Loucy (cell line): ENCODE measurements at regions not wholly inside any gene's neighbourhood (a gene's known extent, or its start where the extent isn't known, plus 50 kb on each side); places are given as distances from the start of the nearest gene placed in this dataset.
A peak's percentile ranks its signal among the peaks of the same experiment; 100 is the strongest.

ENCODE experiments used
- H2AFZ ChIP-seq: fragments of 200-600 bp; sonication (generic); 2 replicates; pipeline ENCODE4 v1.6.0; 2016; ENCODE audit warnings: antibody characterized with exemption, mild to moderate bottlenecking, low read length, moderate library complexity
- H3F3A ChIP-seq: fragments of 200-600 bp; 2 replicates; pipeline ENCODE4 v1.6.0; 2016; ENCODE audit warnings: antibody characterized with exemption, low read depth, mild to moderate bottlenecking
- H3K27me3 ChIP-seq: fragments of 200-600 bp; sonication (generic); 2 replicates; pipeline ENCODE4 v1.6.1; 2014; ENCODE audit warnings: low read length, mild to moderate bottlenecking; ENCODE audit not compliant: insufficient read depth, poor library complexity, severe bottlenecking
- H3K36me3 ChIP-seq: fragments of 200-600 bp; sonication (generic); 2 replicates; pipeline ENCODE4 v1.6.1; 2016; ENCODE audit warnings: low read length; ENCODE audit not compliant: insufficient read depth
- H3K4me1 ChIP-seq: fragments of 200-600 bp; sonication (generic); 2 replicates; pipeline ENCODE4 v1.5.1; 2014; ENCODE audit warnings: low read length, mild to moderate bottlenecking; ENCODE audit not compliant: insufficient read depth, poor library complexity, severe bottlenecking
- H3K4me2 ChIP-seq: fragments of 200-600 bp; sonication (generic); 2 replicates; pipeline ENCODE4 v1.6.0; 2014; ENCODE audit warnings: antibody characterized with exemption, low read length, low read depth, mild to moderate bottlenecking; ENCODE audit not compliant: poor library complexity, severe bottlenecking
- H3K4me3 ChIP-seq: fragments of 200-600 bp; sonication (generic); 2 replicates; pipeline ENCODE4 v1.5.1; 2014; ENCODE audit warnings: low read length, mild to moderate bottlenecking, mixed read lengths; ENCODE audit not compliant: poor library complexity, severe bottlenecking
- H3K79me2 ChIP-seq: fragments of 200-600 bp; sonication (generic); 2 replicates; pipeline ENCODE4 v1.6.1; 2014; ENCODE audit warnings: low read length; ENCODE audit not compliant: insufficient read depth
- H3K9ac ChIP-seq: fragments of 200-600 bp; sonication (generic); 2 replicates; pipeline ENCODE4 v1.6.0; 2014; ENCODE audit warnings: mild to moderate bottlenecking, low read depth, low read length, moderate library complexity; ENCODE audit not compliant: poor library complexity, severe bottlenecking
- H3K9me2 ChIP-seq: fragments of 200-600 bp; sonication (generic); replicated peaks from 2 replicates; pipeline ENCODE4 v1.6.1; 2016; ENCODE audit warnings: low read depth, low read length, mixed read lengths
- H3K9me3 ChIP-seq: fragments of 200-600 bp; sonication (generic); 2 replicates; pipeline ENCODE4 v1.6.1; 2014; ENCODE audit warnings: mild to moderate bottlenecking, antibody characterized with exemption, low read length, low read depth; ENCODE audit not compliant: insufficient read depth
- H4K20me1 ChIP-seq: fragments of 200-600 bp; sonication (generic); 2 replicates; pipeline ENCODE4 v1.6.0; 2014; ENCODE audit warnings: antibody characterized with exemption, low read length, mild to moderate bottlenecking; ENCODE audit not compliant: insufficient read depth, poor library complexity, severe bottlenecking
- CTCF ChIP-seq: fragments of 200-600 bp; sonication (generic); conservative IDR thresholded peaks from 2 replicates; pipeline ENCODE4 v1.5.1; 2014; ENCODE audit warnings: mild to moderate bottlenecking, antibody characterized with exemption, low read length
- EZH2phosphoT487 ChIP-seq: fragments of 200-600 bp; IDR thresholded peaks from 2 replicates; pipeline ENCODE4 v1.6.1; 2018; ENCODE audit warnings: antibody characterized with exemption, mild to moderate bottlenecking, moderate library complexity, borderline replicate concordance

- Histone ChIP-seq H3K27me3 (no peaks in the 10 kb centered on the region), H3K4me3 (no peak overlapping the region), H3F3A (no peaks in the 10 kb centered on the region), H3K9me3 (no peaks in the 10 kb centered on the region), H3K9ac (no peak overlapping the region), H3K79me2 (no peaks in the 10 kb centered on the region), H4K20me1 (no peaks in the 10 kb centered on the region), H3K4me2 (no peak overlapping the region), H3K36me3 (no peaks in the 10 kb centered on the region), H3K9me2 (no peaks in the 10 kb centered on the region), H2AFZ (no peak overlapping the region), H3K4me1 (no peaks in the 10 kb centered on the region)
- peak; percentile 55 for TF ChIP-seq CTCF
- no peak for TF ChIP-seq EZH2phosphoT487
Measured at GRCh38 chr10:127679642-127680255, 57.2 kb upstream of the FOXI2 start.
